WTC11 (cell line): ENCODE measurements at regions not wholly inside any gene's neighbourhood (a gene's known extent, or its start where the extent isn't known, plus 50 kb on each side); places are given as distances from the start of the nearest gene placed in this dataset.

ENCODE experiments used
- AFF4 ChIP-seq: sonication (generic); formaldehyde crosslinking; IDR thresholded peaks from 2 replicates; pipeline ENCODE4 v1.8.1; 2023; ENCODE audit warnings: mild to moderate bottlenecking, missing genetic modification reagents, borderline replicate concordance
- CTCF ChIP-seq: fragments of 200-600 bp; IDR thresholded peaks from 2 replicates; pipeline ENCODE4 v1.8.0; 2022; ENCODE audit warnings: antibody characterized with exemption
- KAT7 ChIP-seq: sonication (generic); formaldehyde crosslinking; IDR thresholded peaks from 2 replicates; pipeline ENCODE4 v1.8.1; 2023; ENCODE audit warnings: missing genetic modification reagents, mild to moderate bottlenecking, borderline replicate concordance
- NFYB ChIP-seq: sonication (generic); formaldehyde crosslinking; conservative IDR thresholded peaks from 2 replicates; pipeline ENCODE4 v1.8.0; 2022; ENCODE audit warnings: low read depth, missing genetic modification reagents
- SP1 ChIP-seq: sonication (generic); formaldehyde crosslinking; conservative IDR thresholded peaks from 2 replicates; pipeline ENCODE4 v1.8.1; 2022; ENCODE audit warnings: missing genetic modification reagents
- TEAD4 ChIP-seq: sonication (generic); formaldehyde crosslinking; IDR thresholded peaks from 2 replicates; pipeline ENCODE4 v1.8.0; 2022; ENCODE audit warnings: mild to moderate bottlenecking, missing genetic modification reagents
- USF1 ChIP-seq: sonication (generic); formaldehyde crosslinking; IDR thresholded peaks from 2 replicates; pipeline ENCODE4 v1.8.0; 2022; ENCODE audit warnings: mild to moderate bottlenecking, missing genetic modification reagents
- ZNF512 ChIP-seq: sonication (generic); formaldehyde crosslinking; IDR thresholded peaks from 2 replicates; pipeline ENCODE4 v1.8.1; 2022; ENCODE audit warnings: missing genetic modification reagents, borderline replicate concordance

GRCh38 chr1:212525479-212526110 is 83.0 kb upstream of the ATF3 start:
- TF ChIP-seq CTCF (no peak), ZNF512 (CRISPR knock-in tag) (no peak), SP1 (no peak), KAT7 (no peak), TEAD4 (CRISPR knock-in tag) (no peak), USF1 (CRISPR knock-in tag) (no peak), NFYB (CRISPR knock-in tag) (no peak), AFF4 (CRISPR knock-in tag) (no peak)
